H1 (cell line): ENCODE measurements at regions not wholly inside any gene's neighbourhood (a gene's known extent, or its start where the extent isn't known, plus 50 kb on each side); places are given as distances from the start of the nearest gene placed in this dataset.

Experiments used
- CTCF ChIA-PET: fragments of 300-600 bp; sonication (Branson Sonifier 250); formaldehyde crosslinking; loops from one replicate; lab custom pipeline; 2021; ENCODE audit not compliant: partially characterized antibody; lab: Charles Lee
- POLR2A ChIA-PET: fragments of 300-600 bp; sonication (Branson Sonifier 250); formaldehyde crosslinking; loops from one replicate; lab custom pipeline; 2021; ENCODE audit warnings: inconsistent platforms; ENCODE audit not compliant: partially characterized antibody; lab: Charles Lee
- DNase-seq, 2 experiments: peaks; one replicate each; pipeline versions ENCODE4 v3.0.0 to v3.0.0-alpha.2; 2010 to 2022; ENCODE audit warnings: low spot score in 2 of 2, low read depth in 1 of 2, mixed read lengths in 1 of 2
- FAIRE-seq: peaks from 2 replicates; lab custom pipeline; 2011; peaks lifted over from hg19 to GRCh38; lab: Jason Lieb, UNC
- H2AFZ ChIP-seq: 2 replicates; pipeline ENCODE4 v1.8.1; 2012; ENCODE audit warnings: low read length, inconsistent platforms
- H2AK5ac ChIP-seq: 2 replicates; pipeline ENCODE4 v1.6.1; 2013; ENCODE audit warnings: low read depth, low read length
- H2BK120ac ChIP-seq: replicated peaks from 2 replicates; pipeline ENCODE3; 2013; ENCODE audit warnings: low read depth, low read length, inconsistent platforms
- H2BK12ac ChIP-seq: 2 replicates; pipeline ENCODE4 v1.6.1; 2013; ENCODE audit warnings: low read depth, low read length
- H2BK15ac ChIP-seq: 2 replicates; pipeline ENCODE4 v1.6.1; 2013; ENCODE audit warnings: low read length
- H2BK20ac ChIP-seq: 2 replicates; pipeline ENCODE4 v1.6.1; 2013; ENCODE audit warnings: low read length
- H2BK5ac ChIP-seq: 2 replicates; pipeline ENCODE4 v1.6.1; 2013; ENCODE audit warnings: low read depth, low read length
- H3K14ac ChIP-seq: 2 replicates; pipeline ENCODE4 v1.6.1; 2013; ENCODE audit warnings: inconsistent platforms; ENCODE audit not compliant: insufficient read length
- H3K18ac ChIP-seq: 2 replicates; pipeline ENCODE4 v1.6.1; 2013; ENCODE audit warnings: low read length; ENCODE audit errors: extremely low read depth
- H3K23ac ChIP-seq: 2 replicates; pipeline ENCODE4 v1.6.1; 2013; ENCODE audit warnings: inconsistent platforms; ENCODE audit not compliant: insufficient read length
- H3K23me2 ChIP-seq: 2 replicates; pipeline ENCODE4 v1.6.1; 2013; ENCODE audit warnings: low read depth, low read length
- H3K27ac ChIP-seq: 2 replicates; pipeline ENCODE4 v1.6.1; 2011; ENCODE audit warnings: low read depth, low read length, inconsistent platforms
- H3K27me3 ChIP-seq, 4 experiments: replicated peaks in 1 of 4; 1 replicate in 1 of 4; 2 replicates in 3 of 4; pipeline versions ENCODE4 v1.6.1 to v1.8.1; 2011 to 2013; ENCODE audit warnings: low read length in 3 of 4, mild to moderate bottlenecking in 3 of 4, inconsistent platforms in 2 of 4, mixed read lengths in 2 of 4, moderate library complexity in 1 of 4; ENCODE audit not compliant: control insufficient read depth in 3 of 4, insufficient read depth in 3 of 4; ENCODE audit errors: extremely low read depth in 1 of 4
- H3K36me3 ChIP-seq, 4 experiments: 2 replicates each; pipeline versions ENCODE4 v1.6.1 to v1.8.1; 2011 to 2013; ENCODE audit warnings: mild to moderate bottlenecking in 4 of 4, low read length in 3 of 4, moderate library complexity in 2 of 4, control low read depth in 1 of 4, inconsistent platforms in 1 of 4; ENCODE audit not compliant: insufficient read depth in 4 of 4, control insufficient read depth in 2 of 4
- H3K4ac ChIP-seq: replicated peaks from 2 replicates; pipeline ENCODE3; 2013; ENCODE audit warnings: low read length, low read depth, mixed read lengths, inconsistent platforms; ENCODE audit not compliant: insufficient read length
- H3K4me1 ChIP-seq, 4 experiments: replicated peaks in 1 of 4; 1 replicate in 1 of 4; 2 replicates in 3 of 4; pipeline versions ENCODE4 v1.6.1 to v1.8.1; 2011 to 2013; ENCODE audit warnings: low read length in 3 of 4, inconsistent platforms in 2 of 4, mixed read lengths in 1 of 4; ENCODE audit not compliant: insufficient read depth in 4 of 4, control insufficient read depth in 3 of 4
- H3K4me2 ChIP-seq, 2 experiments: 2 replicates each; pipeline versions ENCODE4 v1.6.1 to v1.8.1; 2011 to 2013; ENCODE audit warnings: low read depth in 2 of 2, low read length in 2 of 2, control low read depth in 1 of 2, inconsistent platforms in 1 of 2, mild to moderate bottlenecking in 1 of 2; ENCODE audit not compliant: insufficient read depth in 1 of 2
- H3K4me3 ChIP-seq, 4 experiments: fragments of 200-600, 300-600 bp in 1 of 4; sonication (generic), shearing (Covaris generic), sonication (Bioruptor Twin) in 1 of 4; 2 replicates each; pipeline versions ENCODE4 v1.5.1 to v1.8.1; 2011 to 2016; ENCODE audit warnings: low read length in 4 of 4, low read depth in 3 of 4, control low read depth in 2 of 4, inconsistent platforms in 2 of 4, mild to moderate bottlenecking in 2 of 4, mixed read lengths in 1 of 4, moderate library complexity in 1 of 4; ENCODE audit not compliant: insufficient read depth in 2 of 4; ENCODE audit errors: extremely low read depth in 1 of 4
- H3K56ac ChIP-seq: replicated peaks from 2 replicates; pipeline ENCODE3; 2013; ENCODE audit warnings: low read depth, mild to moderate bottlenecking, mixed read lengths, low read length, inconsistent platforms; ENCODE audit not compliant: insufficient read length
- H3K79me1 ChIP-seq: 2 replicates; pipeline ENCODE4 v1.6.1; 2013; ENCODE audit warnings: low read depth, low read length, control low read depth
- H3K79me2 ChIP-seq, 2 experiments: 2 replicates each; pipeline versions ENCODE4 v1.6.1 to v1.8.1; 2012 to 2013; ENCODE audit warnings: low read length in 2 of 2, mild to moderate bottlenecking in 2 of 2, inconsistent platforms in 1 of 2; ENCODE audit not compliant: insufficient read depth in 2 of 2, control insufficient read depth in 1 of 2
- H3K9ac ChIP-seq, 4 experiments: replicated peaks in 1 of 4; 1 replicate in 1 of 4; 2 replicates in 3 of 4; pipeline versions ENCODE4 v1.6.1 to v1.8.1; 2011 to 2013; ENCODE audit warnings: low read depth in 3 of 4, low read length in 3 of 4, control low read depth in 2 of 4, mild to moderate bottlenecking in 2 of 4, moderate library complexity in 2 of 4, inconsistent platforms in 1 of 4; ENCODE audit errors: extremely low read depth in 1 of 4
- H3K9me3 ChIP-seq, 2 experiments: 2 replicates each; pipeline versions ENCODE4 v1.6.1 to v1.8.1; 2012 to 2013; ENCODE audit warnings: mild to moderate bottlenecking in 2 of 2, moderate library complexity in 2 of 2, control low read depth in 1 of 2, inconsistent platforms in 1 of 2, low read depth in 1 of 2, low read length in 1 of 2, mixed read lengths in 1 of 2; ENCODE audit not compliant: insufficient read depth in 2 of 2
- H4K20me1 ChIP-seq, 2 experiments: replicated peaks in 1 of 2; 2 replicates each; pipeline versions ENCODE3 to v1.8.1; 2011 to 2013; ENCODE audit warnings: inconsistent platforms in 2 of 2, low read length in 2 of 2, mild to moderate bottlenecking in 1 of 2; ENCODE audit not compliant: insufficient read depth in 2 of 2, control insufficient read depth in 1 of 2
- H4K5ac ChIP-seq: 2 replicates; pipeline ENCODE4 v1.6.1; 2013; ENCODE audit warnings: low read length, low read depth, mixed read lengths, inconsistent platforms; ENCODE audit not compliant: insufficient read length
- H4K8ac ChIP-seq: 2 replicates; pipeline ENCODE4 v1.8.0; 2013; ENCODE audit warnings: mild to moderate bottlenecking, moderate library complexity, low read length, inconsistent platforms; ENCODE audit not compliant: insufficient read depth; ENCODE audit errors: extremely low read depth
- H4K91ac ChIP-seq: replicated peaks from 2 replicates; pipeline ENCODE3; 2013; ENCODE audit warnings: low read length, mixed read lengths, inconsistent platforms; ENCODE audit not compliant: insufficient read length
- EGR1 ChIP-seq: IDR thresholded peaks from 2 replicates; pipeline ENCODE4 v1.6.1; 2011; ENCODE audit warnings: low read depth, low read length, borderline replicate concordance
- PHF8 ChIP-seq: fragments of 200-600 bp; sonication (generic); conservative IDR thresholded peaks from 2 replicates; pipeline ENCODE4 v1.7.1; 2012; ENCODE audit warnings: low read depth, mild to moderate bottlenecking, inconsistent platforms, low read length, moderate library complexity
- SIN3A ChIP-seq, 2 experiments: IDR thresholded peaks in 1 of 2; conservative IDR thresholded peaks in 1 of 2; 2 replicates each; pipeline ENCODE4 v1.6.1; 2011 to 2012; ENCODE audit warnings: low read length in 2 of 2, improper control_type of control experiment in 1 of 2, low read depth in 1 of 2, mild to moderate bottlenecking in 1 of 2
- SIRT6 ChIP-seq: IDR thresholded peaks from one replicate; pipeline ENCODE4 v1.7.1; 2012; ENCODE audit warnings: low read length, inconsistent platforms
- whole genome bisulfite sequencing, 2 experiments: shearing (Covaris generic) in 1 of 2; methylation state at CpG; one replicate each; pipeline versions ENCODE4 v1.1.6 to v1.1.7; 2013 to 2015; ENCODE audit warnings: low lambda C conversion rate in 2 of 2, mixed read lengths in 2 of 2, inconsistent platforms in 1 of 2, low coverage in 1 of 2, missing lambda C conversion rate in 1 of 2; ENCODE audit not compliant: insufficient replicate concordance in 2 of 2, insufficient coverage in 1 of 2, insufficient read length in 1 of 2; ENCODE audit errors: extremely low coverage in 1 of 2, missing lambda C conversion rate in 1 of 2; 5-methylcytosine and 5-hydroxymethylcytosine counted together

- TF ChIP-seq SIN3A (conservative IDR thresholded peaks at IDR 0.05 in 1 of 2, IDR thresholded peaks at IDR 0.05 in 1 of 2; ENCODE audit: low read depth in 1 of 2, low read length in 2 of 2) = no peak
- TF ChIP-seq EGR1 = no peak
- TF ChIP-seq SIRT6 = no peak
- TF ChIP-seq PHF8 = no peak
- Histone ChIP-seq H3K9me3 (no peaks in the 10 kb centered on the region), H3K56ac (no peak overlapping the region), H3K36me3 (no peaks in the 10 kb centered on the region), H3K18ac (no peak overlapping the region), H3K79me2 (no peaks in the 10 kb centered on the region), H4K91ac (no peak overlapping the region), H2BK5ac (no peak overlapping the region), H3K27me3 (no peaks in the 10 kb centered on the region), H3K4ac (no peak overlapping the region), H3K14ac (no peak overlapping the region), H3K23me2 (peaks cover 4% of the 10 kb centered on the region; the same call in 1 of the 2 replicates), H2AFZ (no peak overlapping the region), H2AK5ac (no peak overlapping the region), H2BK20ac (no peak overlapping the region), H3K27ac (no peak overlapping the region), H4K5ac (no peak overlapping the region), H3K4me2 (no peak overlapping the region), H2BK12ac (no peak overlapping the region), H4K8ac (no peak overlapping the region), H3K79me1 (no peaks in the 10 kb centered on the region), H4K20me1 (no peaks in the 10 kb centered on the region), H2BK120ac (no peak overlapping the region), H3K23ac (no peak overlapping the region), H3K4me3 (no peak overlapping the region), H2BK15ac (no peak overlapping the region), H3K9ac (no peak overlapping the region), H3K4me1 (peaks cover 2 to 8% (median 4%) of the 10 kb centered on the region in 4 experiments; a peak in 5 of 7 replicates)
- 84% methylated on average over 4 of the region's 4 CpGs; no CpG with 5 or more reads in 1 of the 2 experiments for WGBS, 2 experiments
- ChIA-PET CTCF (no interaction called here), POLR2A (no interaction called here)
- FAIRE-seq = no peak
- no peak for DNase-seq
These were observed 473.1 kb downstream of the VRK1 start for GRCh38 chr14:97270308-97270707.
